Natural killer cell (primary cell): ENCODE measurements at regions not wholly inside any gene's neighbourhood (a gene's known extent, or its start where the extent isn't known, plus 50 kb on each side); places are given as distances from the start of the nearest gene placed in this dataset.

Experiments used
- ATAC-seq, 3 donors: fragments of 150-1000 bp in 2 of 3; fragments of 200-7000 bp in 1 of 3; cut with Tn5 transposase; 1 replicate in 1 of 3; 2 replicates in 2 of 3; pipeline ENCODE4 v1.10.0; 2021; ENCODE audit warnings: mild to moderate bottlenecking in 2 of 3, moderate library complexity in 2 of 3
- DNase-seq, 2 donors: peaks; one replicate each; pipeline versions ENCODE4 v3.0.0 to v3.0.0-alpha.2; 2013 to 2021; ENCODE audit warnings: mixed read lengths in 1 of 2
- H3K27ac ChIP-seq: one replicate; pipeline ENCODE4 v1.5.1; 2013; ENCODE audit warnings: mild to moderate bottlenecking, low read length
- H3K27me3 ChIP-seq: one replicate; pipeline ENCODE4 v1.6.1; 2013; ENCODE audit warnings: low read length; ENCODE audit not compliant: control insufficient read depth, insufficient read depth
- H3K36me3 ChIP-seq: one replicate; pipeline ENCODE4 v1.6.1; 2013; ENCODE audit warnings: low read length; ENCODE audit not compliant: control insufficient read depth, insufficient read depth
- H3K4me1 ChIP-seq: one replicate; pipeline ENCODE4 v1.6.1; 2013; ENCODE audit warnings: low read length; ENCODE audit not compliant: control insufficient read depth, insufficient read depth
- H3K4me3 ChIP-seq: one replicate; pipeline ENCODE4 v1.5.1; 2013; ENCODE audit warnings: low read length
- H3K9me3 ChIP-seq: one replicate; pipeline ENCODE4 v1.6.1; 2013; ENCODE audit warnings: low read length; ENCODE audit not compliant: control insufficient read depth, insufficient read depth
- H3K27ac Mint-ChIP-seq, 2 donors: one replicate each; pipeline ENCODE4 v1.8.0; 2022; ENCODE audit warnings: mild to moderate bottlenecking in 2 of 2, mixed read lengths in 2 of 2, moderate library complexity in 1 of 2
- H3K27me3 Mint-ChIP-seq, 2 donors: one replicate each; pipeline ENCODE4 v1.8.0; 2022; ENCODE audit warnings: low read depth in 2 of 2, mixed read lengths in 2 of 2
- H3K36me3 Mint-ChIP-seq: one replicate; pipeline ENCODE4 v1.8.0; 2022; ENCODE audit warnings: mixed read lengths
- H3K4me1 Mint-ChIP-seq, 2 donors: one replicate each; pipeline ENCODE4 v1.8.0; 2022; ENCODE audit warnings: mixed read lengths in 2 of 2
- H3K4me3 Mint-ChIP-seq: one replicate; pipeline ENCODE4 v1.8.0; 2022; ENCODE audit warnings: mild to moderate bottlenecking, moderate library complexity, mixed read lengths
- H3K9me3 Mint-ChIP-seq, 2 donors: one replicate each; pipeline ENCODE4 v1.8.0; 2022; ENCODE audit warnings: mixed read lengths in 2 of 2
- CTCF ChIP-seq: fragments of 200-600 bp; IDR thresholded peaks from one replicate; pipeline ENCODE4 v1.8.0; 2022; ENCODE audit warnings: antibody characterized with exemption
- WGBS: methylation state at CpG from one replicate; pipeline ENCODE4 v1.1.7; 2013; ENCODE audit warnings: missing lambda C conversion rate; ENCODE audit not compliant: insufficient coverage; 5-methylcytosine and 5-hydroxymethylcytosine counted together
- intact Hi-C: fragments of 100-400 bp; cut with micrococcal nuclease; formaldehyde crosslinking; loops from one replicate; pipeline ENCODE4 v1.14.2; 2022

DNA sequence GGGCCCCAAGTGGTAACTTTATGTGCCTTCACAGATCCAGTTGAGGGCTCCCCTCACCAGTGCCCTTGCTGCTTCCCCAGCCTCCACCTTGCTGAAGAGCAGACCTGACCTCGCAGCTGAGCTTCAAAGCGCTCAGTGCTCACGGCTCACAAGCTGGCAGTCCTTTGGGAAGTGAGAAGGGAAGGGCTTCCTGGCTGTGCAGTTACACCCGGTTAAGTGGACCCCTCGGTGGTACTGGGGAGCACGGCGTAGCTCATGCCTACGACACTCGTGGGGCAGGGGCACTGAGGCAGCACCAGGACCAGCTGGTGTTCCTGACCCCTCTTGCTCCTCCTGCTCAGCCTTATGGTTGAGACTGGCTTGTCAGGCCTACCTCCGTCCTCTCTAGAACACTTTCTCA lies 629.0 kb upstream of the TBL1XR1 start:
- no peak for TF ChIP-seq CTCF
- no peaks in the 10 kb centered on the region for H3K9me3 ChIP-seq
- H3K27ac ChIP-seq = no peak overlapping the region
- 94% methylated on average over 10 of the region's 10 CpGs for WGBS
- H3K4me1 ChIP-seq = no peaks in the 10 kb centered on the region
- Mint-ChIP-seq H3K36me3 (no peaks in the 10 kb centered on the region), H3K27me3 (no peaks in the 10 kb centered on the region), H3K27ac (no peak overlapping the region), H3K9me3 (no peaks in the 10 kb centered on the region), H3K4me1 (peaks cover 0 to 9% of the 10 kb centered on the region in 2 donors), H3K4me3 (no peak overlapping the region)
- no peaks in the 10 kb centered on the region for H3K36me3 ChIP-seq
- no peak for ATAC-seq
- no peaks in the 10 kb centered on the region for H3K27me3 ChIP-seq
- DNase-seq = no peak
- no peak overlapping the region for H3K4me3 ChIP-seq
- intact Hi-C loops = no loop called here

DNA sequence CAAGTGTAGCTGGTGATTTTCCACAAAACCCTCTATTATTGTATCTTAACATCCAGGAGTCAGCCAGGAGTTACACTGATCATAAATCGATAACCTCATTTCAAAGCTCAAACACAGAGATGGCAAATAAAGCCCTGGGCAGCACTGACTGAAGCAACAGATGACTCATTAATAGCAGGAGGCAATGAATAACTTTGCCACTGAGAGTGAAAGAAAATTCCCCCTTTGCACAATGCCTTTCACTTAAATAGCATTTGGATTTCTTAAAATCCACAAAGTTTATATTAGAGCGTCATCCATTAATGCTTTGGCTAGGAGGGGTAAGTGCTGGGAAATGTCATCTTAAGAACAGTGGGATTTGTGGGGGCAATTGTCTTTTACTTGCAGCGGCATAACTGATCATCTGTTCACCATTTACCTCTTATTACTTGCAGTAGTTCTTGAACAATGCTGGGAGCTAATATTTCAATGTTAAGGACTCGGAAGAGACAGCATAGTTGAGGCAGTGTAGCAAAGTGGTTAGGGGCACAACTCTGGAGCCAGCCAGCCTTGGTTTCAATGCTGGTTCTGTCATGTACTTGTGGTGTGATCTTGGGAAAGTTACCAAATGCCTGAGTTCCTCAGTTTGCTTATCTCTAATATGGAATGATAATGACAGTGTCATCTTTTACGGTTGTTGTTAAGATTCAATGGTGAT lies 630.4 kb upstream of the TBL1XR1 start:
- Mint-ChIP-seq H3K27me3 (no peaks in the 10 kb centered on the region), H3K4me3 (no peak overlapping the region), H3K4me1 (peaks cover 0 to 9% of the 10 kb centered on the region in 2 donors), H3K36me3 (no peaks in the 10 kb centered on the region), H3K27ac (no peak overlapping the region), H3K9me3 (no peaks in the 10 kb centered on the region)
- intact Hi-C loops = no loop called here
- no peak for ATAC-seq
- Histone ChIP-seq H3K4me1 (no peaks in the 10 kb centered on the region), H3K9me3 (no peaks in the 10 kb centered on the region), H3K27ac (no peak overlapping the region), H3K4me3 (no peak overlapping the region), H3K27me3 (no peaks in the 10 kb centered on the region), H3K36me3 (no peaks in the 10 kb centered on the region)
- no peak for DNase-seq
- TF ChIP-seq CTCF = no peak
- WGBS = 97% methylated on average over 2 of the region's 5 CpGs

DNA sequence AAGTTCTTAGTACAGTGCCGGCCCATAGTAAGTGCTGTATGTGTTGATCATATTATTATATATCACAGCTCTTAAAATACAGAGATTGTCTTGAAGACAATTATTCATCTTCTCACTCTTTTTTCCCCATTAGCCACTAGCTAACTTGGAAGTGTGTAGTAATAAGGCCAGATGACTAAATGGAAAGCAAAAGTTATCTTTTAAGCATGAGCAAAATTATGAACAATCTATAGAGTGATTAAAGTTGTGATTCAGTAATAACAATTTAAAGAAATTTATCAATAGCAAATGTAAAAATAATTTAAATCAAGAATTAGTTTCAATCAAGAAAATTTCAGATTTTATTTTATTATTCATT lies 630.9 kb upstream of the TBL1XR1 start:
- DNase-seq (no peak), ATAC-seq (no peak)
- Histone ChIP-seq H3K9me3 (no peaks in the 10 kb centered on the region), H3K4me3 (no peak overlapping the region), H3K36me3 (no peaks in the 10 kb centered on the region), H3K27ac (no peak overlapping the region), H3K4me1 (no peaks in the 10 kb centered on the region), H3K27me3 (no peaks in the 10 kb centered on the region)
- Mint-ChIP-seq H3K4me1 (peaks cover 0 to 9% of the 10 kb centered on the region in 2 donors), H3K36me3 (no peaks in the 10 kb centered on the region), H3K4me3 (no peak overlapping the region), H3K27me3 (no peaks in the 10 kb centered on the region), H3K9me3 (no peaks in the 10 kb centered on the region), H3K27ac (no peak overlapping the region)
- WGBS = no CpG with 5 or more reads among the region's 1 CpG
- intact Hi-C loops = no loop called here
- TF ChIP-seq CTCF = no peak

GRCh38 chr3:177830411-177830849 lies 633.1 kb upstream of the TBL1XR1 start:
- no peak for ATAC-seq
- Histone ChIP-seq H3K4me3 (no peak overlapping the region), H3K27me3 (no peaks in the 10 kb centered on the region), H3K27ac (no peak overlapping the region), H3K9me3 (no peaks in the 10 kb centered on the region), H3K4me1 (no peaks in the 10 kb centered on the region), H3K36me3 (no peaks in the 10 kb centered on the region)
- no peaks in the 10 kb centered on the region for H3K27me3 Mint-ChIP-seq
- no peak overlapping the region for H3K4me3 Mint-ChIP-seq
- no peaks in the 10 kb centered on the region for H3K9me3 Mint-ChIP-seq
- peaks cover 0 to 9% of the 10 kb centered on the region in 2 donors for H3K4me1 Mint-ChIP-seq
- no peak for DNase-seq
- WGBS = 94% methylated on average over 2 of the region's 3 CpGs
- no peaks in the 10 kb centered on the region for H3K36me3 Mint-ChIP-seq
- no peak overlapping the region for H3K27ac Mint-ChIP-seq
- TF ChIP-seq CTCF = no peak
- intact Hi-C loops = no loop called here
